Naive thymus-derived CD4-positive, alpha-beta T cell (primary cell): ENCODE measurements at regions not wholly inside any gene's neighbourhood (a gene's known extent, or its start where the extent isn't known, plus 50 kb on each side); places are given as distances from the start of the nearest gene placed in this dataset.

Experiments
- ATAC-seq: fragments of 150-1000 bp; cut with Tn5 transposase; 2 replicates; pipeline ENCODE4 v1.10.0; 2021; ENCODE audit warnings: mild to moderate bottlenecking, moderate library complexity
- CTCF ChIA-PET: fragments of 350-600 bp; sonication (Branson Sonifier 250); formaldehyde crosslinking; loops from one replicate; lab custom pipeline; 2021; ENCODE audit warnings: antibody characterized with exemption; lab: Charles Lee
- POLR2A ChIA-PET: fragments of 350-600 bp; sonication (Branson Sonifier 250); formaldehyde crosslinking; loops from one replicate; lab custom pipeline; 2021; ENCODE audit warnings: antibody characterized with exemption, inconsistent platforms; lab: Charles Lee
- DNase-seq, 9 donors: peaks; one replicate each; pipeline versions ENCODE4 v3.0.0 to v3.0.0-alpha.2; 2020 to 2022; ENCODE audit warnings: mixed read lengths in 1 of 9
- H3K27ac ChIP-seq: one replicate; pipeline ENCODE4 v1.7.0; 2013; ENCODE audit warnings: mild to moderate bottlenecking, low read depth, low read length, moderate library complexity
- H3K27me3 ChIP-seq, 2 donors: one replicate each; pipeline ENCODE4 v1.7.0; 2013; ENCODE audit warnings: low read length in 2 of 2, mild to moderate bottlenecking in 2 of 2, moderate library complexity in 2 of 2; ENCODE audit not compliant: control insufficient read depth in 2 of 2, insufficient read depth in 2 of 2
- H3K36me3 ChIP-seq, 3 experiments: 1 replicate in 2 of 3; 2 replicates in 1 of 3; pipeline ENCODE4 v1.7.0; 2013; ENCODE audit warnings: low read length in 3 of 3, mild to moderate bottlenecking in 3 of 3, moderate library complexity in 1 of 3; ENCODE audit not compliant: insufficient read depth in 3 of 3, control insufficient read depth in 2 of 3
- H3K4me1 ChIP-seq, 2 donors: one replicate each; pipeline ENCODE4 v1.7.0; 2013; ENCODE audit warnings: low read length in 2 of 2, mild to moderate bottlenecking in 2 of 2, moderate library complexity in 1 of 2; ENCODE audit not compliant: control insufficient read depth in 2 of 2, insufficient read depth in 2 of 2
- H3K4me3 ChIP-seq: 2 replicates; pipeline ENCODE4 v1.7.0; 2013; ENCODE audit warnings: mild to moderate bottlenecking, low read length
- H3K9me3 ChIP-seq, 3 experiments: 1 replicate in 2 of 3; 2 replicates in 1 of 3; pipeline ENCODE4 v1.7.0; 2013; ENCODE audit warnings: low read length in 3 of 3; ENCODE audit not compliant: control insufficient read depth in 2 of 3
- H3K27ac Mint-ChIP-seq, 9 donors: one replicate each; pipeline ENCODE4 v1.8.0; 2020 to 2022; ENCODE audit warnings: mixed read lengths in 9 of 9, mild to moderate bottlenecking in 8 of 9, moderate library complexity in 5 of 9, inconsistent platforms in 2 of 9
- H3K27me3 Mint-ChIP-seq, 5 donors: one replicate each; pipeline ENCODE4 v1.8.0; 2021 to 2022; ENCODE audit warnings: mixed read lengths in 5 of 5, mild to moderate bottlenecking in 1 of 5
- H3K36me3 Mint-ChIP-seq, 5 donors: one replicate each; pipeline ENCODE4 v1.8.0; 2020 to 2022; ENCODE audit warnings: mixed read lengths in 5 of 5, mild to moderate bottlenecking in 3 of 5, inconsistent platforms in 1 of 5
- H3K4me1 Mint-ChIP-seq, 7 donors: one replicate each; pipeline ENCODE4 v1.8.0; 2020 to 2022; ENCODE audit warnings: mixed read lengths in 7 of 7, mild to moderate bottlenecking in 3 of 7, inconsistent platforms in 1 of 7
- H3K4me3 Mint-ChIP-seq, 10 donors: one replicate each; pipeline ENCODE4 v1.8.0; 2020 to 2022; ENCODE audit warnings: mild to moderate bottlenecking in 10 of 10, mixed read lengths in 10 of 10, moderate library complexity in 6 of 10, inconsistent platforms in 2 of 10
- H3K9me3 Mint-ChIP-seq, 11 donors: one replicate each; pipeline ENCODE4 v1.8.0; 2020 to 2022; ENCODE audit warnings: mixed read lengths in 11 of 11, mild to moderate bottlenecking in 4 of 11, inconsistent platforms in 1 of 11, moderate library complexity in 1 of 11
- intact Hi-C, 2 donors: fragments of 100-400 bp; cut with micrococcal nuclease; formaldehyde crosslinking; loops; one replicate each; pipeline ENCODE4 v1.15.1; 2023

DNA sequence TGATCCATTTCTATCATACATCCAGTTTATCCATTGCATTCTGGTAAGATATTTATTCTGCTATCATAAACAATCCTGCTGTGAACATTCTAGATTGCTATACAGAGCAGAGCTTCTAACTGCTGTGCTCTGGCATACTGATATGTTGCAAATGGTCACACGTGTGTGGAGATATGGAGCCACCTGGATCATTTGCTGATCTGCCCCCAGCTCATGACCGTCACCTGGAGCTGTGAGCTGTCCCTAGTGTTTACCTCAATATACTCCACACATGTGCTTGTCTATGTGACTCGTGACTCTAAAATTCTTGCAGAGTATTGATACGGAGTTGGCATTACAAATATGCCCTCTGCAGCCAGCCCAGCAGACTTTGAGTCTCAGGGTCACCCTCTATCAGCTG is 164.5 kb upstream of the ZFHX3 start:
- no peak for DNase-seq
- Mint-ChIP-seq H3K4me3 (no peak overlapping the region), H3K36me3 (no peaks in the 10 kb centered on the region), H3K4me1 (no peaks in the 10 kb centered on the region), H3K27ac (no peak overlapping the region), H3K9me3 (peaks cover 0 to 9% (median 1%) of the 10 kb centered on the region in 11 donors), H3K27me3 (peaks cover 0 to 3% (median 0%) of the 10 kb centered on the region in 5 donors)
- no peaks in the 10 kb centered on the region for H3K36me3 ChIP-seq
- H3K4me1 ChIP-seq: no peaks in the 10 kb centered on the region
- no peak for ATAC-seq
- no peak overlapping the region for H3K27ac ChIP-seq
- H3K4me3 ChIP-seq: no peak overlapping the region
- POLR2A ChIA-PET: no interaction called here
- no peaks in the 10 kb centered on the region for H3K9me3 ChIP-seq
- CTCF ChIA-PET: no interaction called here
- intact Hi-C loops: no loop called here
- H3K27me3 ChIP-seq: no peaks in the 10 kb centered on the region

DNA sequence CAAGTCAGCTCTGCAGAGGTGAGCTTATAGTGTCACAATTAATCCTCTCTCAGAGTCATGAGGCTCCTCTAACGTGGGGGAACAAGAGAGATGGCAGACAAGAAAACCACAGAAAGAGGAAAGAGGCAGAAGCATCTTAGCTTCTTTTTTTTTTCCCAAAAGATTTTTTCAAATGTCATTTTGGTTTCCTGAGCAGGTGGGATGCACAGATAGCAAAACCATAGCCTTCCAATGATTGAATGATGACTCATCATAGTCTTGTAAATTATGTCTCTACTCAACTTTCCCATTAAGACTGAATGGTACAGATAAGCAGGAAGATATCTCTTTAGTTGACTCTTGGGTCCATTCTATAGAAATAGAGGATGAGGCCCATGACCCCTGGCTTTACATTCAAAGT is 162.8 kb upstream of the ZFHX3 start:
- Mint-ChIP-seq H3K4me3 (no peak overlapping the region), H3K36me3 (no peaks in the 10 kb centered on the region), H3K27ac (no peak overlapping the region), H3K9me3 (peaks cover 0 to 7% (median 0%) of the 10 kb centered on the region in 11 donors), H3K4me1 (no peaks in the 10 kb centered on the region), H3K27me3 (peaks cover 0 to 6% (median 0%) of the 10 kb centered on the region in 5 donors)
- no peak for ATAC-seq
- no peaks in the 10 kb centered on the region for H3K27me3 ChIP-seq
- no peaks in the 10 kb centered on the region for H3K36me3 ChIP-seq
- no peaks in the 10 kb centered on the region for H3K4me1 ChIP-seq
- CTCF ChIA-PET: no interaction called here
- POLR2A ChIA-PET: no interaction called here
- intact Hi-C loops: no loop called here
- H3K4me3 ChIP-seq: no peak overlapping the region
- no peaks in the 10 kb centered on the region for H3K9me3 ChIP-seq
- H3K27ac ChIP-seq: no peak overlapping the region
- DNase-seq: no peak

GRCh38 chr16:73210084-73210483 is 162.2 kb upstream of the ZFHX3 start:
- intact Hi-C loops: no loop called here
- H3K4me1 ChIP-seq: no peaks in the 10 kb centered on the region
- no peaks in the 10 kb centered on the region for H3K27me3 ChIP-seq
- H3K4me1 Mint-ChIP-seq: no peaks in the 10 kb centered on the region
- H3K9me3 Mint-ChIP-seq: peaks cover 0 to 7% (median 0%) of the 10 kb centered on the region in 11 donors
- no peak for ATAC-seq
- H3K4me3 ChIP-seq: no peak overlapping the region
- H3K27ac Mint-ChIP-seq: no peak overlapping the region
- H3K27me3 Mint-ChIP-seq: peaks cover 0 to 11% (median 0%) of the 10 kb centered on the region in 5 donors
- POLR2A ChIA-PET: no interaction called here
- DNase-seq: no peak
- no peaks in the 10 kb centered on the region for H3K36me3 ChIP-seq
- no peak overlapping the region for H3K4me3 Mint-ChIP-seq
- no peak overlapping the region for H3K27ac ChIP-seq
- no peaks in the 10 kb centered on the region for H3K36me3 Mint-ChIP-seq
- CTCF ChIA-PET: no interaction called here
- no peaks in the 10 kb centered on the region for H3K9me3 ChIP-seq

- Mint-ChIP-seq H3K4me3 (no peak overlapping the region), H3K27ac (no peak overlapping the region), H3K9me3 (peaks cover 0 to 7% (median 0%) of the 10 kb centered on the region in 11 donors), H3K27me3 (peaks cover 0 to 11% (median 0%) of the 10 kb centered on the region in 5 donors), H3K4me1 (no peaks in the 10 kb centered on the region), H3K36me3 (no peaks in the 10 kb centered on the region)
- no peaks in the 10 kb centered on the region for H3K4me1 ChIP-seq
- no peak for ATAC-seq
- no peaks in the 10 kb centered on the region for H3K27me3 ChIP-seq
- POLR2A ChIA-PET: no interaction called here
- H3K4me3 ChIP-seq: no peak overlapping the region
- no peak overlapping the region for H3K27ac ChIP-seq
- no peak for DNase-seq
- CTCF ChIA-PET: no interaction called here
- H3K9me3 ChIP-seq: no peaks in the 10 kb centered on the region
- no peaks in the 10 kb centered on the region for H3K36me3 ChIP-seq
- intact Hi-C loops: no loop called here
Measured at GRCh38 chr16:73209190-73209589, 161.3 kb upstream of the ZFHX3 start.

GRCh38 chr16:73206151-73206707 is 158.3 kb upstream of the ZFHX3 start:
- intact Hi-C loops: no loop called here
- CTCF ChIA-PET: no interaction called here
- ATAC-seq: no peak
- Histone ChIP-seq H3K36me3 (no peaks in the 10 kb centered on the region), H3K9me3 (no peaks in the 10 kb centered on the region), H3K27ac (no peak overlapping the region), H3K4me1 (no peaks in the 10 kb centered on the region), H3K4me3 (no peak overlapping the region), H3K27me3 (no peaks in the 10 kb centered on the region)
- DNase-seq: no peak
- POLR2A ChIA-PET: no interaction called here
- H3K4me3 Mint-ChIP-seq: no peak overlapping the region
- H3K27me3 Mint-ChIP-seq: peaks cover 0 to 8% (median 3%) of the 10 kb centered on the region in 5 donors
- H3K36me3 Mint-ChIP-seq: no peaks in the 10 kb centered on the region
- peaks cover 0 to 7% (median 0%) of the 10 kb centered on the region in 11 donors for H3K9me3 Mint-ChIP-seq
- no peaks in the 10 kb centered on the region for H3K4me1 Mint-ChIP-seq
- H3K27ac Mint-ChIP-seq: no peak overlapping the region

GRCh38 chr16:73205153-73205886 is 157.4 kb upstream of the ZFHX3 start:
- H3K27ac ChIP-seq: no peak overlapping the region
- H3K36me3 ChIP-seq: no peaks in the 10 kb centered on the region
- H3K4me1 ChIP-seq: no peaks in the 10 kb centered on the region
- ChIA-PET CTCF (no interaction called here), POLR2A (no interaction called here)
- H3K4me3 ChIP-seq: no peak overlapping the region
- Mint-ChIP-seq H3K4me3 (no peak overlapping the region), H3K27me3 (peaks cover 0 to 8% (median 3%) of the 10 kb centered on the region in 5 donors), H3K9me3 (peaks cover 0 to 7% (median 0%) of the 10 kb centered on the region in 11 donors), H3K27ac (no peak overlapping the region), H3K36me3 (no peaks in the 10 kb centered on the region), H3K4me1 (no peaks in the 10 kb centered on the region)
- ATAC-seq (no peak), DNase-seq (no peak)
- intact Hi-C loops: no loop called here
- no peaks in the 10 kb centered on the region for H3K27me3 ChIP-seq
- H3K9me3 ChIP-seq: no peaks in the 10 kb centered on the region
